Peyer's patch (tissue), 4 donors: ENCODE measurements at regions not wholly inside any gene's neighbourhood (a gene's known extent, or its start where the extent isn't known, plus 50 kb on each side); places are given as distances from the start of the nearest gene placed in this dataset.
"Not testable (repeated sequence)": the region's sequence is repeated elsewhere in the genome, so short reads cannot be mapped to it uniquely, and the experiment has no call there.

Source experiments
- DNase-seq, 3 donors: peaks; one replicate each; pipeline ENCODE4 v3.0.0-alpha.2; 2017 to 2019
- H3K27ac ChIP-seq, 4 donors: fragments of 200-600 bp; sonication (generic); one replicate each; pipeline ENCODE4 v1.5.1; 2016 to 2019
- H3K27me3 ChIP-seq, 2 donors: fragments of 200-600 bp; sonication (generic); one replicate each; pipeline ENCODE4 v1.5.1; 2019
- H3K36me3 ChIP-seq, 3 donors: fragments of 200-600 bp; sonication (generic); one replicate each; pipeline ENCODE4 v1.5.1; 2016 to 2019
- H3K4me1 ChIP-seq, 4 donors: fragments of 200-600 bp; sonication (generic); one replicate each; pipeline ENCODE4 v1.5.1; 2016 to 2019
- H3K4me3 ChIP-seq, 4 donors: fragments of 200-600 bp; sonication (generic); 1 replicate in 3 of 4; 2 replicates in 1 of 4; pipeline ENCODE4 v1.5.1; 2016 to 2019; ENCODE audit warnings: mild to moderate bottlenecking in 1 of 4
- H3K9me3 ChIP-seq, 4 donors: fragments of 200-600 bp; sonication (generic); one replicate each; pipeline ENCODE4 v1.5.1; 2016 to 2019; ENCODE audit warnings: mild to moderate bottlenecking in 1 of 4
- POLR2A ChIP-seq, 2 donors: fragments of 450-650 bp; IDR thresholded peaks; one replicate each; pipeline ENCODE4 v1.5.1; 2017; ENCODE audit warnings: antibody characterized with exemption in 2 of 2, mild to moderate bottlenecking in 2 of 2, moderate library complexity in 2 of 2
- TF ChIP-seq, protein P1 (sequence below), 6 experiments: fragments of 450-650 bp in 4 of 6; fragments of 200-600 bp in 2 of 6; sonication (generic) in 1 of 6; IDR thresholded peaks; one replicate each; pipeline ENCODE4 v1.5.1; 2017 to 2019; ENCODE audit warnings: antibody characterized with exemption in 6 of 6, mild to moderate bottlenecking in 3 of 6, moderate library complexity in 1 of 6

DNA sequence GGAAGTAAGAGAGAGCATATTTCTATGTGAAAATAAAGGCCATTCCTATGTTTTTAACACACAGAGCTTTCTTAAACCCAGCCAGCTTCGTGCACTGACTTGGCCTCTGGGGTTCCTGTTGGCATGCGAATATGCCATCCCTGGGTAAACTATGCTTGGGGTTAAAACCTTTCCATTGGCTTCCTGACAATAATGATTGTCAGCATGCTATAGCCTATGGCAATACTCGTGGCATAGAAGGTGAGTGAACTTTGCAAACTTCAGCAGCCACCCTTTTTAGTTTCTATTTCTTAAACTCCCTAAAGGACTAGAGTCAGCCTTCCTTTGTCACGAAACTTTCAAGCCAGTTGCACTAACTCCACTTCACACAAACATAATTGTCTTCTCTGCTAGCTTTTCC is 148.4 kb upstream of the RGS6 start:
- H3K27me3 ChIP-seq, result no peaks in the 10 kb centered on the region
- no peak overlapping the region for H3K27ac ChIP-seq
- no peak for TF ChIP-seq POLR2A (IDR thresholded peaks at IDR 0.05)
- TF ChIP-seq, protein P1, sequence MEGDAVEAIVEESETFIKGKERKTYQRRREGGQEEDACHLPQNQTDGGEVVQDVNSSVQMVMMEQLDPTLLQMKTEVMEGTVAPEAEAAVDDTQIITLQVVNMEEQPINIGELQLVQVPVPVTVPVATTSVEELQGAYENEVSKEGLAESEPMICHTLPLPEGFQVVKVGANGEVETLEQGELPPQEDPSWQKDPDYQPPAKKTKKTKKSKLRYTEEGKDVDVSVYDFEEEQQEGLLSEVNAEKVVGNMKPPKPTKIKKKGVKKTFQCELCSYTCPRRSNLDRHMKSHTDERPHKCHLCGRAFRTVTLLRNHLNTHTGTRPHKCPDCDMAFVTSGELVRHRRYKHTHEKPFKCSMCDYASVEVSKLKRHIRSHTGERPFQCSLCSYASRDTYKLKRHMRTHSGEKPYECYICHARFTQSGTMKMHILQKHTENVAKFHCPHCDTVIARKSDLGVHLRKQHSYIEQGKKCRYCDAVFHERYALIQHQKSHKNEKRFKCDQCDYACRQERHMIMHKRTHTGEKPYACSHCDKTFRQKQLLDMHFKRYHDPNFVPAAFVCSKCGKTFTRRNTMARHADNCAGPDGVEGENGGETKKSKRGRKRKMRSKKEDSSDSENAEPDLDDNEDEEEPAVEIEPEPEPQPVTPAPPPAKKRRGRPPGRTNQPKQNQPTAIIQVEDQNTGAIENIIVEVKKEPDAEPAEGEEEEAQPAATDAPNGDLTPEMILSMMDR (IDR thresholded peaks at IDR 0.05), result no peak
- no peaks in the 10 kb centered on the region for H3K36me3 ChIP-seq
- H3K4me1 ChIP-seq, result no peaks in the 10 kb centered on the region
- no peak for DNase-seq
- no peaks in the 10 kb centered on the region for H3K9me3 ChIP-seq
- no peak overlapping the region for H3K4me3 ChIP-seq

GRCh38 chr14:71789005-71789404 is 143.2 kb upstream of the RGS6 start:
- no peaks in the 10 kb centered on the region for H3K4me1 ChIP-seq
- H3K36me3 ChIP-seq, result no peaks in the 10 kb centered on the region
- no peak for TF ChIP-seq POLR2A (IDR thresholded peaks at IDR 0.05)
- TF ChIP-seq, protein P1 (IDR thresholded peaks at IDR 0.05), result no peak
- no peak overlapping the region for H3K4me3 ChIP-seq
- H3K27ac ChIP-seq, result no peak overlapping the region
- no peak for DNase-seq
- no peaks in the 10 kb centered on the region for H3K27me3 ChIP-seq
- H3K9me3 ChIP-seq, result no peaks in the 10 kb centered on the region

DNA sequence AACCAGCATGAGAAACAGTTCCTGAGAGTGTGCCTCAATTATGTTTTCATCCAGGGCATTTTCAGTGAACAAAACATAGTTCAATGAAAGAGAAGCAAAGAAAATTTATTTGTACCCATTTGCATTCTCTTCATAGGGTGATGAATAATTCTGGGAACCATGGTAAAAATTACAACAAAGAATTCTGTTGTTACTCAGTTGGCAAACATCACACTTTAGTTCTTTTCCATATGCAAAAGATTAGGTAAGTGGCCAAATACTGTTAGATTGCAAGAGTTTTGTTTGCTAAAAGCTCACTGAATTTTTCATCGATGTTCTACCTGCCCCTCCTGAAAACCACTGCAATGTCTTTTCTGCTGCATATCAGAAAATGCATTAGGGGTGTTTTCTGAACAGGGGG is 132.4 kb upstream of the RGS6 start:
- TF ChIP-seq POLR2A (IDR thresholded peaks at IDR 0.05), result no peak
- TF ChIP-seq, protein P1 (IDR thresholded peaks at IDR 0.05), result no peak
- Histone ChIP-seq H3K4me3 (no peak overlapping the region), H3K27ac (no peak overlapping the region), H3K36me3 (no peaks in the 10 kb centered on the region), H3K4me1 (no peaks in the 10 kb centered on the region), H3K27me3 (no peaks in the 10 kb centered on the region), H3K9me3 (no peaks in the 10 kb centered on the region)
- DNase-seq, result no peak

GRCh38 chr14:71800878-71801277 is 131.4 kb upstream of the RGS6 start:
- H3K27ac ChIP-seq, result no peak overlapping the region
- no peaks in the 10 kb centered on the region for H3K4me1 ChIP-seq
- H3K27me3 ChIP-seq, result no peaks in the 10 kb centered on the region
- no peak overlapping the region for H3K4me3 ChIP-seq
- no peaks in the 10 kb centered on the region for H3K9me3 ChIP-seq
- TF ChIP-seq, protein P1 (IDR thresholded peaks at IDR 0.05), result no peak
- no peak for TF ChIP-seq POLR2A (IDR thresholded peaks at IDR 0.05)
- no peaks in the 10 kb centered on the region for H3K36me3 ChIP-seq
- DNase-seq, result no peak

GRCh38 chr14:71803539-71804260 is 128.5 kb upstream of the RGS6 start:
- H3K27me3 ChIP-seq, result no peaks in the 10 kb centered on the region
- DNase-seq, result no peak
- H3K4me1 ChIP-seq, result no peaks in the 10 kb centered on the region
- H3K9me3 ChIP-seq, result no peaks in the 10 kb centered on the region
- no peak for TF ChIP-seq POLR2A (IDR thresholded peaks at IDR 0.05)
- TF ChIP-seq, protein P1 (IDR thresholded peaks at IDR 0.05), result no peak
- no peak overlapping the region for H3K4me3 ChIP-seq
- H3K27ac ChIP-seq, result no peak overlapping the region
- no peaks in the 10 kb centered on the region for H3K36me3 ChIP-seq

- no peak for DNase-seq
- no peaks in the 10 kb centered on the region for H3K27me3 ChIP-seq
- no peaks in the 10 kb centered on the region for H3K36me3 ChIP-seq
- H3K9me3 ChIP-seq, result no peaks in the 10 kb centered on the region
- TF ChIP-seq, protein P1 (IDR thresholded peaks at IDR 0.05), result no peak
- TF ChIP-seq POLR2A (IDR thresholded peaks at IDR 0.05), result no peak
- no peak overlapping the region for H3K27ac ChIP-seq
- H3K4me1 ChIP-seq, result no peaks in the 10 kb centered on the region
- H3K4me3 ChIP-seq, result no peak overlapping the region
Observed at GRCh38 chr14:71804992-71805391, 127.2 kb upstream of the RGS6 start.

DNA sequence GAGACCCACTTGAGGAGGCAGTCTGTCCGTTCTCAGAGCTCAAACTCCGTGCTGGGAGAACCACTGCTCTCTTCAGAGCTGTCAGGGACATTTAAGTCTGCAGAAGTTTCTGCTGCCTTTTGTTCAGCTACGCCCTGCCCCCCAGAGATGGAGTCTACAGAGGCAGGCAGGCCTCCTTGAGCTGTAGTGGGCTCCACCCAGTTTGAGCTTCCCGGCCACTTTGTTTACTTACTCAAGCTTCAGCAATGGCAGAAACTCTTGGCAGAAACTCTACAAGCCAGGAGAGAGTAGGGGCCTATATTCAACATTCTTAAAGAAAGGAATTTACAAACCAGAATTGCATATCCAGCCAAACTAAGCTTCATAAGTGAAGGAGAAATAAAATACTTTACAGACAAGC is 125.2 kb upstream of the RGS6 start:
- not testable (repeated sequence) for H3K4me3 ChIP-seq, H3K27me3 ChIP-seq, DNase-seq, H3K9me3 ChIP-seq, H3K27ac ChIP-seq, H3K36me3 ChIP-seq, H3K4me1 ChIP-seq

- not testable (repeated sequence) for H3K4me3 ChIP-seq, H3K27ac ChIP-seq, H3K9me3 ChIP-seq, H3K4me1 ChIP-seq, H3K36me3 ChIP-seq, DNase-seq, H3K27me3 ChIP-seq
Observed at GRCh38 chr14:71810800-71811199, 121.4 kb upstream of the RGS6 start.
